AG10803 (cell line): ENCODE measurements at regions not wholly inside any gene's neighbourhood (a gene's known extent, or its start where the extent isn't known, plus 50 kb on each side); places are given as distances from the start of the nearest gene placed in this dataset.

ENCODE experiments used
- DNase-seq: peaks from one replicate; pipeline ENCODE4 v3.0.0; 2010; ENCODE audit warnings: low read depth
- H3K4me3 ChIP-seq: 2 replicates; pipeline ENCODE4 v1.5.1; 2011; ENCODE audit warnings: mild to moderate bottlenecking, low read length, control low read depth
- CTCF ChIP-seq: conservative IDR thresholded peaks from 2 replicates; pipeline ENCODE4 v1.5.1; 2011; ENCODE audit warnings: mild to moderate bottlenecking, low read length, control low read depth, inconsistent platforms

DNA sequence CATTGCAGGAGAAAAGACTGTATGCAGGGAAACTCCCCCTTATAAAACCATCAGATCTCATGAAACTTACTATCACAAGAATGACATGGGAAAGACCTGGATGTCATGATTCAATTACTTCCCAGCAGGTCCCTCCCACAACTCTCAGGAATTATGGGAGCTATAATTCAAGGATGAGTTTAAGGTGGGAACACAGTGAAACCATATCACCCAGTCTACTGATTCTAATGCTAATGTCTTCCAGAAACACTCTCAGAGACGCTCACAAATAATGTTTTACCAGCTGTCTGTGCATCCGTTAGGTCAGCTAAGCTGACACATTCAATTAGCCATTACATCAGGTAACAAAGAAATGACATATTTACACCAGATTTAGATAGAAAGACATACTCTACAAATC is 637.9 kb downstream of the NLGN4Y start:
- TF ChIP-seq CTCF, result no peak
- DNase-seq, result no peak
- H3K4me3 ChIP-seq, result no peak overlapping the region

DNA sequence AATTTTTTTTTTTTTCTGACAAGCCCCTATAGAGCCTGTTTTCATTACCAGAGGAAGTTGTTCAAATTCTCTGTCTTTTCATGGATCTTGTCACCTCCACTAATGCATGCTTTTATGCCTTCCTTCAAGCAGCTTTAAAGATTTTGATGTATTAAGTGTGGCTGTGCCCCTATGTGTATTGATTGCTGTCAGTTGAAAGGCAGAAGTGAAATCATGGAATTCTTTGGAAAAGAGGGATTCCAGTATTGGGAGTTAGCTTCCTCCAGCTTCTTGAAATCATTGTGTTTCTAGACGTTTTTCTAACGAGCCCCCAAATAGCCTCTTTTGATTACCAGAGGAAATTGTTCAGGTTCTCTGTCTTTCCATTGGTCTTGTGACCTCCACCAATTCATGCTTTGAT is 655.6 kb downstream of the NLGN4Y start:
- TF ChIP-seq CTCF, result no peak
- DNase-seq, result no peak

GRCh38 chrY:15229056-15229455 is 704.7 kb downstream of the NLGN4Y start:
- no peak overlapping the region for H3K4me3 ChIP-seq
- peak; percentile 2 for DNase-seq
- TF ChIP-seq CTCF, result peak; percentile 22; the same call in 1 of the 2 replicates

More for the DNA sequence above, 655.6 kb downstream of the NLGN4Y start:
- no peak overlapping the region for H3K4me3 ChIP-seq

DNA sequence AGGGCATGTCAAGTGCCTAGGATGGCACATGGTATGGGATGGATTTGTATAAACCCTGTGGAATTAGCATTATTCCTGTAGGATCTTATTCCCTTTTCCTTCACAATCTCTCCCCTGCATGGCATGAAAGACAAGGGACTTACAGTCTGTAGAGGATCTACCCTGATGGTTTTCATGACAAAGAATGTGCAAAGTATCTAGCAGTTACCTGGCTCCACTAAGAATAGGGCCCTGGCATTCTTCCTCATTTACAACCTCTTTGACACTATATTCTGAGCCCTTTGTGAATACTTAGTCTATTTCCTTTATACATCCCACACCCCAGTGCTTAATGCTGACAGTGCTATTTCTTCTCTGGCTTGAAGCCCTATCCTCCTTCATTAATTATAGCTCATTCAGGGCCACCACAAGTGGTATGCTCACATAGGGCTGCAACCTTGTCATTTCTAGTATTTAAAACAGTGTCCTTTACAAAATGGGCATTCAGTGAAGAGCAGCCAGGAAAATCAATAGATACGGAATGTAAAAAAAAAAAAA is 715.3 kb downstream of the NLGN4Y start:
- no peak for TF ChIP-seq CTCF
- DNase-seq, result no peak
- H3K4me3 ChIP-seq, result no peak overlapping the region

GRCh38 chrY:15259286-15259685 is 735.0 kb downstream of the NLGN4Y start:
- no peak overlapping the region for H3K4me3 ChIP-seq
- DNase-seq, result no peak
- TF ChIP-seq CTCF, result no peak

- no peak for DNase-seq
- no peak overlapping the region for H3K4me3 ChIP-seq
- TF ChIP-seq CTCF, result no peak
Measured at GRCh38 chrY:15286572-15286971, 762.2 kb downstream of the NLGN4Y start.

DNA sequence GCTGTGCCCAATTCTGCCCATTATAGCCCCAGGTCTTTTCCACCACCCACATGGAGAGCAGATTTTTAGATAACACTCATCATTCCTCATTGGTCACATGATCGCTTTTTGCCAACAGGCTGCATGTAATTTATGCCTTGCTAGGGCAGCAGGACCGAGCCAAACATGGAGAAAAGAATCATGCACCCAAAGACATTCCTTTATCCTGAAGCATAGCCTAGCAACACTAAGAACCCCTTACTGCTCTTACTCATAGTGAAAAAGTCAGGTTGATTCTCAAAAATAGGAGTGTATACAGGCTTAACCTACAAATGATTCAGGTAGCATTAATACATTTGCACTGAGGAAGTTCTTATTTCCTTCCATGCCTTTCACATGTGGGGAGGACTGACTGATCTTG is 765.5 kb downstream of the NLGN4Y start:
- TF ChIP-seq CTCF, result no peak
- no peak overlapping the region for H3K4me3 ChIP-seq
- DNase-seq, result no peak
